Upper lobe of right lung (tissue), 1 donor: ENCODE measurements at regions not wholly inside any gene's neighbourhood (a gene's known extent, or its start where the extent isn't known, plus 50 kb on each side); places are given as distances from the start of the nearest gene placed in this dataset.

Experiments
- ATAC-seq: fragments of 200-7000 bp; cut with Tn5 transposase; one replicate; pipeline ENCODE4 v1.9.1; 2020; ENCODE audit warnings: mild to moderate bottlenecking, moderate library complexity
- DNase-seq: peaks from one replicate; pipeline ENCODE4 v3.0.0-alpha.2; 2020
- H3K27ac ChIP-seq: fragments of 200-600 bp; one replicate; pipeline ENCODE4 v1.8.0; 2022
- H3K27me3 ChIP-seq: fragments of 200-600 bp; one replicate; pipeline ENCODE4 v1.8.0; 2022; ENCODE audit warnings: mild to moderate bottlenecking
- H3K36me3 ChIP-seq: fragments of 200-600 bp; one replicate; pipeline ENCODE4 v1.8.0; 2022
- H3K4me1 ChIP-seq: fragments of 200-600 bp; one replicate; pipeline ENCODE4 v1.8.0; 2022
- H3K4me3 ChIP-seq: fragments of 200-600 bp; one replicate; pipeline ENCODE4 v1.8.0; 2022; ENCODE audit warnings: mild to moderate bottlenecking
- H3K9me3 ChIP-seq: fragments of 200-600 bp; one replicate; pipeline ENCODE4 v1.8.0; 2022
- CTCF ChIP-seq: fragments of 200-600 bp; IDR thresholded peaks from one replicate; pipeline ENCODE4 v1.8.0; 2022; ENCODE audit warnings: antibody characterized with exemption
- intact Hi-C: fragments of 100-400 bp; cut with DNase I; formaldehyde crosslinking; loops from one replicate; pipeline ENCODE4 v1.11.0; 2022
- donor health status: DM: no; HTN: yes; CAD: no; lungs with severe emphysema.

- H3K9me3 ChIP-seq, result no peaks in the 10 kb centered on the region
- H3K27me3 ChIP-seq, result no peaks in the 10 kb centered on the region
- ATAC-seq (no peak), DNase-seq (no peak)
- intact Hi-C loops, result no loop called here
- no peak overlapping the region for H3K4me3 ChIP-seq
- no peak overlapping the region for H3K27ac ChIP-seq
- no peak for TF ChIP-seq CTCF
- H3K4me1 ChIP-seq, result no peaks in the 10 kb centered on the region
- no peaks in the 10 kb centered on the region for H3K36me3 ChIP-seq
Measured at GRCh38 chrY:7878719-7879118, 967.2 kb upstream of the AMELY start.

GRCh38 chrY:7877458-7877857, 965.9 kb upstream of the AMELY start:
- intact Hi-C loops, result no loop called here
- Histone ChIP-seq H3K9me3 (no peaks in the 10 kb centered on the region), H3K36me3 (no peaks in the 10 kb centered on the region), H3K4me1 (no peaks in the 10 kb centered on the region), H3K27me3 (no peaks in the 10 kb centered on the region), H3K27ac (no peak overlapping the region), H3K4me3 (no peak overlapping the region)
- no peak for DNase-seq
- TF ChIP-seq CTCF, result no peak
- ATAC-seq, result no peak

GRCh38 chrY:7874080-7874479, 962.5 kb upstream of the AMELY start:
- intact Hi-C loops, result no loop called here
- DNase-seq, result no peak
- TF ChIP-seq CTCF, result peak; percentile 32

GRCh38 chrY:7871304-7871932, 959.9 kb upstream of the AMELY start:
- no peak for ATAC-seq
- H3K9me3 ChIP-seq, result no peaks in the 10 kb centered on the region
- no peak for DNase-seq
- no peaks in the 10 kb centered on the region for H3K27me3 ChIP-seq
- no peak for TF ChIP-seq CTCF
- H3K4me1 ChIP-seq, result no peaks in the 10 kb centered on the region
- H3K4me3 ChIP-seq, result no peak overlapping the region
- H3K36me3 ChIP-seq, result no peaks in the 10 kb centered on the region
- intact Hi-C loops, result no loop called here
- no peak overlapping the region for H3K27ac ChIP-seq

More at GRCh38 chrY:7874080-7874479, 962.5 kb upstream of the AMELY start:
- H3K27me3 ChIP-seq, result no peaks in the 10 kb centered on the region
- H3K36me3 ChIP-seq, result no peaks in the 10 kb centered on the region
- H3K4me3 ChIP-seq, result no peak overlapping the region
- H3K27ac ChIP-seq, result no peak overlapping the region
- peak; percentile 58 for ATAC-seq
- H3K9me3 ChIP-seq, result no peaks in the 10 kb centered on the region
- no peaks in the 10 kb centered on the region for H3K4me1 ChIP-seq

GRCh38 chrY:7866976-7867375, 955.4 kb upstream of the AMELY start:
- H3K27me3 ChIP-seq, result no peaks in the 10 kb centered on the region
- H3K9me3 ChIP-seq, result no peaks in the 10 kb centered on the region
- no peak overlapping the region for H3K27ac ChIP-seq
- H3K36me3 ChIP-seq, result no peaks in the 10 kb centered on the region
- no peak for ATAC-seq
- intact Hi-C loops, result no loop called here
- DNase-seq, result no peak
- H3K4me1 ChIP-seq, result no peaks in the 10 kb centered on the region
- TF ChIP-seq CTCF, result no peak
- no peak overlapping the region for H3K4me3 ChIP-seq
